ENCODE measurements at regions not wholly inside any gene's neighbourhood (a gene's known extent, or its start where the extent isn't known, plus 50 kb on each side); places are given as distances from the start of the nearest gene placed in this dataset.

- no peak for DNase-seq (ENCODE audit: low read depth)
Measured at GRCh38 chr9:90249094-90249493, 393.5 kb downstream of the DIRAS2 start.

- DNase-seq (ENCODE audit: low read depth) = no peak
Measured at GRCh38 chr9:90251316-90251715, 391.3 kb downstream of the DIRAS2 start.

GRCh38 chr9:90256345-90256744 is 386.3 kb downstream of the DIRAS2 start:
- no peak for DNase-seq (ENCODE audit: low read depth)

DNA sequence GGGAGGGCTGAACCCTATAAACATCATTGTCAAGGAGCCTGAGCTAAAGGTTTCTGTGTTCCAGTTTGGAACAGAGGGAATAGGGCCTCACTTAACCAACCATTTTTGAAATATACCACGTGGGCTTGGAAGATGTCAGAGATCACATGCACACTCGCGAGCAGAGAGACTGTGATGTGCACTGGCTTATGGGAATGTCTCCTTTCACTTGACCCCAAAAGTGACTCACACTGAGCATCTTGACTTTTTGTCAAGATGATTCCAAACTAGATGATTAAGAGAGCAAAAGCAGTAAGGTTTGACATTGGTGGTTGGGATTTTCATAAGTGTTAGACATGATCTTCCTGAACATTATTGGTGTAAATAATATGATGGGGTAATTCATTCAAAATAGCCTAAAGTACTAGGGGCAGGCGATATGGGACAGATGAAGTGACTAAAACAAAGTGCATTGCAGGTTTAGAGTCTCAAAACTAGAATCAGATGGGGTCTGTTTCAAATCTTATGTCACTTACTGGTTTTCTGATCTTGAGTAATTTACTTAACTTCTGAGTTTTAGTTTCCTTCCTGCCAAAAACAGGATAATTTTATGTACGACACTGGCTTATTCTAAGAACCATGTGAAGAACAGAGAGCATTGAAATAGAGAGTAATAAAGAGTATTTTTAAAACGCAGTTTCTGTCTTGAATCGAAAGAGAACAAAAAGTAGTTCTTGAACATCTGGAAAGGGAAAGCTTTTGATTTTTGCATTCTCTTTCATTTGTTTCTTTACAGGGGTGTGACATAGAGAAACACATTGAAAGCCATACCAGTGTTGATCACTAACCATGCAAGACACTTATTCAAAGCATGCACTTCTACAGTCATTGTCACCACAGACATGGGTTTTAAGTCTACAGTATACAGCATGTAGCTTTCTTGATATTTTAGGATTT is 383.0 kb downstream of the DIRAS2 start:
- DNase-seq (ENCODE audit: low read depth) = no peak

GRCh38 chr9:90261698-90262097 is 380.9 kb downstream of the DIRAS2 start:
- no peak for DNase-seq (ENCODE audit: low read depth)

DNA sequence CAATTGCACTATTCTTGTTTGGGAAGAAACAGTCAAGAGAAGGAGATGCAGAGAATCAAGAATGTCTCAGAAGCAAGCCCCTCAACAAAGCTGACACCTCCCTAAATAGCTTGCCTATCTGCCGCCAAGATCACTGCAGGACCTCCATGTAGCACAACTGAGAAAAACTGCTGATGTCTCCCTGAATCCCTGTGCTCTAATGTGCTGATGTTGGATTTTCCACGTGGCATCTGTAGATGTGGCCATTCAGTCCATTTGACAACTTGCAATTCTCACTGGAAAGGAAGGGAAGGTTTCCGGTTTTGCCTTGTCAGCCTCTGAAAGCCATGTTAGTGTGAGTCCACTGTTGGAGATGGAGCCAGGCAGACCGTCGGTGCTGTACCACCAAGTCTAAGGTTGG is 374.0 kb downstream of the DIRAS2 start:
- DNase-seq (ENCODE audit: low read depth) = no peak

DNA sequence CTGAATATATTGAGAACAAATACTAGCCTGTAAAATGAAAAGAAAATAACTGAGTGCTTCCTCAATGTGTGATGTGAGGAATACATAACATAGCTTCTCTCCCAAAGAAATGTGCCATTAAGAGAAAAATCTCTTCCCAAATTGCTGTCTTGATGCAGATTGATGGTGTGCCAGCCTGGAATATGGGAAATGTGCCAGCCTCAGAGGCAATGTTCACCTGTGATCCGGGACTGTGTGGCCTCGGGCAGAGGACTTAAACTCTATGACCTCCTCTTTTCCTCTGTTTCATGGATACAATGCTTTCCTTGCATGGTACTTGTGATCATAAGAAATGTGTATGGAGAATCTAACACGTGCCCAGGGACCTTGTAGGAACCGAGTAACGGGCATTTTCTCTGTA is 370.9 kb downstream of the DIRAS2 start:
- no peak for DNase-seq (ENCODE audit: low read depth)

GRCh38 chr9:90274725-90275124 is 367.9 kb downstream of the DIRAS2 start:
- DNase-seq (ENCODE audit: low read depth) = no peak

- no peak for DNase-seq (ENCODE audit: low read depth)
Measured at GRCh38 chr9:90285946-90286345, 356.7 kb downstream of the DIRAS2 start.

DNA sequence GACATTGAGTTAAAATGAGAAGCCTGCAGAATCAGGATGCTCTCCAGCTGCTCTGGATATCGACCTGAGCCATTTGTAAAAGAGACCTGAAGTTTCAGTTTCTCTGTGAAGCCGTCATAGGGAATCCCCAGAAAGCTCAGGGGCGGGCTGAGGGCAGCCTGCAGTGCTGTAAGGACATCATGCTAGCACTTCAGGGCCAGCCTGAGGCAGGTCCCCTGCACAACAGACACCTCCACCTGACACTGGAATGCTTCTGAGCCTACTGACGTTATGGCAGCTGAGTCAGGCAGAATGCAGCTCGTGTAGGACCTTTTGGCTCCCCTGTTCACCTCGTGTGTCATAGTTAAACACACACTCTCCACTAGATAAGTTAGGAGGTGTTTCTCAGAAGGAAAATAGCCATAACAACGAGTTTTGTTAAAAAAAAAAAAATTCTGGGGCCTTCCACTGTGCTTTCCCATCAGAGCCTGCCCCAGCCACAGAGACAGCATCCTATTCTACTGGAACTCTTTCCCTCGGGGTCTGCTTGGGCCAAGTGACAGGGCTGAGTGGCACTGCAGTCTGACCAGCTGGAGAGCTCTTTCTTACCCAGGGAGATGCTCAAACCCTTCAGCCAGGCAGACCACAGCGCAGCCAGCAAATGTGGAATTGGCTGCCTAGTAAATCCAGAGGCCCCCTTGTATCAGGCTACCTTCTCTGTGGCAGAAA is 354.9 kb downstream of the DIRAS2 start:
- DNase-seq (ENCODE audit: low read depth) = no peak

DNA sequence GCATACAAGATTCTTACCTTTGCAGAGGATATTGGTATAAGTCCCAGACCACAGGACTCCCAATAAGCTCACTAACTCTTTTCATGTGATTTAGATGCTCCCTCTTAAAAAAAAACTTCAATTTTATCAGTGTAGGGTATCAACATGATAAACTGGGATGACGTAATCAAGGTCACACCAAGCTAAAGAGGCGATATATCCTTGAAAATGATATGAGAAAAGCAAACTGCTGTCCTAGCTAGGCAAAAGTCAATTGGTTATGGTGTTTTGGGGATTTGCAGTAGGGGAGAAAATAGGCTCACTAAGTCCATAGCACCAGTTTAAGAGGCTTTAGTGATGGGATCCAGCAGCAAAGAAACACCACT is 354.4 kb downstream of the DIRAS2 start:
- DNase-seq (ENCODE audit: low read depth) = no peak

DNA sequence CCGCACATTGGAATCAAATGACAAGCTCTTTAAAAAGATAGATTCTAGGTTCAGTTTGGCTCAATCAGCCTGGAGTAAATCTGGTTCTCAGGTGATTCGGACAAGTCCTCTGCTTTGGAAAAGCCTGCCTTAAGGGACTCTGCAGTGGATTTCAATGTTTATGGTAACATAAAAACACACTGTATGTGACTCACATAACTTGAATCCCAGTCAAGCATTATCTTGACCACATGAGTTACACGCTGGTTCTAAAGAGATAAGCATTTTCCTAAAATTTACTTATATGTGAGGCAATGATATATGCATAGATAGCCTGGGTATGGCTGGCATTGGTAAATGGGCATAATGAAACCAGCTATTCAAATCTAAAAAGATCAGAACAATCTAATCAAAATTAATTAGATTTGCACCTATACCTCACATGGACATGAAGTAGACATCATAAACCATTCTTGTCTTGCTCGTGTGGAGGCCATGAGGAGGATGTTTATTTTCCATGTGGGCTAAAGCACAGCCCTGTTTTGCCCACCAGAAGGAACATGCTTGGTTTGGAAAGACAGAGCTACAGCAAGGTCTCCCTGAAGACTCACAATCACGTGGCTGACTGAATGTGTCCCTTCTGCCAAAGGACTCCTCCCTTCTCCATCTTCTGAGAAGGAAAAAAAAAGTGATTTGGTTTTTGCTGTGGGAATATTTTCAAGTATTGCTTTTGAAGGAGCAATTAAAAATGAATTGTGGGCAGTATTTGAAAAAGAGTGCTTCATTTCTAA is 351.7 kb downstream of the DIRAS2 start:
- no peak for DNase-seq (ENCODE audit: low read depth)

DNA sequence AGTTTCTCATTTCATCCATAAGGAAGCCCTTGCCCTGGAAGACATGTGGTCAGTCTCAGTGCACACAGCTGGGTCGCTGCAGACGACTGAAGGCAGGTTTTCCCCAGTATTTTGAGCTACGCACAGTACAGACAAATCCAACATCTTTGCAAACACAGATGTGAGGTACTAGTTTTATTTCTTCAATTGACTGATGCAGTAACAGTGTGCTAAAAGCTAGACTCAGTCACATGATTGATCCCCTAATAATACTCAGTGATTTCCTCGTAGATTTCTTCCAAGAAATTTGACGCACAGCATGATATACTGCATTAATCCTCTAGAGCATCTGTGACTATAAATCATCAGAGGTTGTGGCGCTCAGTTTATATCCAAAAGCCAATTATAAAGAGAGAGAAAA is 346.1 kb downstream of the DIRAS2 start:
- no peak for DNase-seq (ENCODE audit: low read depth)

GRCh38 chr9:90299968-90300367 is 342.7 kb downstream of the DIRAS2 start:
- DNase-seq (ENCODE audit: low read depth) = no peak

DNA sequence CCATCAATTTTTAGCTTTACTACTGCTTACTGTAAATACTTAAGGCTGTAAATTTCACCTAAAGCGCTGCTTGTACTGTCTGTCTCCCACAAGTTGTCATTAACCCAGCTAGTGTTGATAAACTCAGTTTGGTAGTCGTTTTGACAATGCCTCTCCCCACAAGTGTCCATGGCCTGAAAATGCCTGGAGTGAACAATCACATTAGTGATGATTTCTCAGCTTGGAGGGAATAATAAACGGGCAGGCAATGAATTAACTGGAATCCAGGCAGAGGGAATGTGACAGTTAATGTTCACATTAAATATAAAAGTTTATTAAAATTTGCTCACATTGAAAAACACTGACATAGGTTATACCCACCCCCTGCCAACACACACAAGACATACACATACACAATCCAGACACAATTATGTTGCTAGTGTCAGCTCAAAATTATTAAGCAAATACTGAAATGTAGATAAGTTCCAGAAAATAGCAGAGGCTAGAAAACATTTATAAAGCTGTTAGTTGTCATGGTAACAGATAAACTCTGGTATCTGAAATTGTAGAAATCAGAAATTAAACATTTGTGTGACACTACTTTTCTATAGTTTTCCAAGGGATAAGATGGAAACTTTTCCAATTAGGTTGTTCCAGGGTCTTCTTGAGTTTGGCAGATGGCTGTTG is 341.9 kb downstream of the DIRAS2 start:
- DNase-seq (ENCODE audit: low read depth) = no peak

DNA sequence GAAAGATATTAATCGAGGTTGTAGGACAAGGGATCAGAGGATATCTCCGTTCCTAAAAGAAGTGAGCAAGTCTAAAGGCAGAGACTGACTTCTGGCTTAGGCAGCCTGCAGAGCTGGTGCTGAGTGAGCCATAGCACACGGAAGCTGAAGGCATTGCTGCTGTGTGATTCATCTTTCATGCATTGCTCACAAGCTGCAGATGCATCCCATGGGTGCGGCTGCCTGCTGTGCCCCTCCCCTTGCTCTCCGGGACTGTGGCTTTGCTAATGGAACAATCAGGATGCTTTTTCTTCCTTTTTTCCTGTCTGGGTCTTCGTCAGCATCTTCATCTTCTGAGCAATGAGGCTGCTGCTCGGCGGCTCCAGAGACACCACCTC is 341.4 kb downstream of the DIRAS2 start:
- DNase-seq (ENCODE audit: low read depth) = no peak

DNA sequence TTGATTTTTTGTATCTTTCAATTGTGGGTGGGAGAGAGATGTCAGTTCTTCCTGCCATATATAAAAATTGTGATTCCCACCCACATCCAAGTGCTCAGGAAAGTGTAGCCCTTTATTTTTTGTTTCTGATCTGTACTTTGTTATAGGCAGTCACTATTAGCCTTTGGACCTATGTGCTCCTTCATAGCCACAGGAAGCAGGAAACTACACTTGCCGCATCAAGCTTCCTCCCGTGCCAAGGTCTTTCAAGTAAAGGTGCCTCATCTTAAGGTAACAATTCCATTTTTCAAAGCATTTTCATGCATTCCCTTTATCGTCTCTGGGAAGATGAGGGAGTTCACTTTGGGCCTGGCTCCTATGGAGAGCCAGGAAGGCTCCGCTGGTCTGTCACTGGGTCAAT is 339.0 kb downstream of the DIRAS2 start:
- DNase-seq (ENCODE audit: low read depth) = no peak

DNA sequence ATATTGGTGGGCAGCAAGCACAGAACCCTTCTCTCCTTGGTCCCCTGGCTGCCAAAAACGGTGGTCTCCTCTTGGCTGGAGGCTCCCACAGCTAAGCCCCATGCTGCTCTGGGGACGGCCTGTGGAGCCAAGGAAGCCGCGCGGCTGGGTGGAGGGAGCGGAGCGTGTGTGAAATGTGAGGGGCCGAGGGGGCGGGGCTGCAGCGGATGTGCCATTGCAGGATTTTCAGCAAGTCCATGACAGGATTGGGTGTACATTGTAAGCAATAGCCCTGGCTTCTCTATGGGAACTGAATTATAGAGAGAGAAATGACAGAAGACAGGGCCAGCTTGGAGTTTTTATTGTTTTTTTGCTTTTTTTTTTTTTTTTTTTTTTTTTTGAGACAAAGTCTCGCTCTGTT is 336.5 kb downstream of the DIRAS2 start:
- DNase-seq (ENCODE audit: low read depth) = no peak

DNA sequence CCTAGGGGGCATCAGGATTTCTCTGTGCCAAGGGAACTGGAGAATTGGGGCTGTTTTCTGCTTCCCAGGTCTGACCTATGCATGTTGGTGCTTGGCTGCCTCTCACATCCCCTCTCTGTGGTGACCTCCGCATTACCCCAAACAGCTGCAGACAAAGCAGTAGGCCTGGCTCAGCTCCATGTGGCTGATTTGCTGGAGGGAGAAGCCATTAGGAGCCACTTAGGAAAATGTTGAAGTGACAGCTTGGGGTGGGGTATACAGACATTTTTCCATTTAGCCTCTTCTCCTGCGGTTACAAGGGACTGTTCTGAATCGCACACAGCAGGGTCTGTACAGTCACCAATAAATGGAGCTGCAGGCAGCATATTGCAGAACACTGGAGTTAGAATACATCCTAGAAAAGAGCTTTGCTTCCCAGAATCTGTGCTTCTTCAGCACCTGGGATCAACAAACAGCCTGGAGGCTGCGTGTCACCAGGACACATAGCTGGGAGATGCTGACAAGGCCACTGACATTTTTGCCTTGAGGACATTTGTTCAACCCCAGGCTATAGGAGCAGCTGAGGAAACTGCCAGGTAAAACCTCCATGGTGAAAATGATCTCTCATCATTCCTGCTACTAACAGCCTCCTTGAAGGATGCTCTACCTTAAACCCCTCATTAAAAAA is 335.3 kb downstream of the DIRAS2 start:
- no peak for DNase-seq (ENCODE audit: low read depth)

DNA sequence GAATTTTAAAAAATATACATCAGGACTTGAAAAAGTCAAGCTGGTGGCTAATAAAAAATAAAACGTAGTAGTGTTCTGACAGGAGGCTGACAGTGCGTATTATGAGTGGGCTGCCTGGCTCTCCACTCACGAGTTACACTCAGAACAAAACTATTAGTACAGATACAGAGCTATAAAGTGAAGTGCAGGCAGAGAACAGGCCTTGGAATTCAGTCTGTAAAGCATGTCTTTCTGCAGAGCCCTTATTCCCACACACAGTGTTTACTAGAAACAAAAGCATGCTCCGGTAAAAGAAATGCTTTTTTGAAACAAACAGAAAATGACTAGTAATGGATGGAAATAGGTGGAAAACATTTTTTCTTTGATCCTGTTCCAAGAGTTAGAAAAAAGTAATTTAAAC is 334.7 kb downstream of the DIRAS2 start:
- DNase-seq (ENCODE audit: low read depth) = no peak

DNA sequence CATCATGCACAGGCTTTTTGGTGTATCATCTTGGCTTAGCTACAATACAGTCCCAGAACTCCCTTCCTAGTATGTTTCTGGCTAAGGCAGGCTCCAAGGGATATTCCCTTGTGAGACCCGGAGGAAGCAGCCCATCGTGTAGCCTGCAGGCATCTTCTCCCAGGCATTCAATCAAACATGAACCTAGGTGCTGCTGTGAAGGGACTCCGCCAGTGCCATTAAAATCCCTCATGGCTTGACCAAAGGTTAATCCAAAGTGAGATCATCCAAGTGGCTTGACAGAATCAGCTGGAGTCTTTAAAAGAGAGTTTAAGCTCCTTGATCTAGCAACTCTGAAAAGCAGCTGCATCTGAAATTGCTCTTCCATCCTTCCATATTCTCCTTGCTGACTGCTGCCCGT is 333.9 kb downstream of the DIRAS2 start:
- DNase-seq (ENCODE audit: low read depth) = no peak

All from stimulated activated CD8-positive, alpha-beta memory T cell treated with anti-CD3 and anti-CD28 coated beads, Interleukin-15, amount 100 ng/mL, for 1 hour (primary cell).